ENCODE measurements at regions not wholly inside any gene's neighbourhood (a gene's known extent, or its start where the extent isn't known, plus 50 kb on each side); places are given as distances from the start of the nearest gene placed in this dataset.
"Not testable (repeated sequence)": the region's sequence is repeated elsewhere in the genome, so short reads cannot be mapped to it uniquely, and the experiment has no call there.

DNA sequence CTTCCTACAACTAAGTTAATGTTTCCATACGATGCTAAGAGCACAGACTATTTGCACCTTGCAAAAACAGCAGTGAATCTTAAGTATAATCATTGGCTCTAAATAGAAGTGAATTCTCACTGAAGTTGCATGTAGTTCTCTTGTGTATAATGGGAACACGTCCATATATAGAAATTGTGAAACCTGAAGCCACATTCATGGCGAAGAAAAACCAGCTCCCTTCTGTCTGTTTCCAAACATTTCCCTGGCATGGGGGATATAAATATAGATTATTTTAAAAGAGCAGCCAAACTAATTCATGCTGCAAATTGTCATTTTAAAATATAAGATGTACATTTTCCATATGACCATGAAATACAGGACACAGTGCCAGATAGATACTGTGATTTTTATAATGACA is 71.1 kb downstream of the TRAM1L1 start:
- DNase-seq = no peak

DNA sequence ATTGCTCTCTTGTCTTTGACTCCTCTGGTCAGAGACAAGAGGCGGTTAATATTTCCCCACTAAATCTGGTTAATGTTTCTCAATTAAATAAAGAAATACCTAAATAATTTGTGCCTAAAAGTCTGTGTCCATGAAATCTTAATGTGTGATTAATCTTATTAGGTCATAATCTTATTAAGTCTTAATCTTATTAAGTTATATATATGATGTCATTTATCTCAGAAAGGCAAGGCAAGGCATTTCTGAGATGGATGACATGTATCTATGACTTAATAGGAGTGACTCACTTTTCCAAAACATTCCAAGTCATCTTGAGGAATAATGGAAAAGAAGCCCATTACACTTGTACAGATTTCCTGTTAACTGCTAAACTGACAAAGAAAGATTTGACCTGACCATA is 74.7 kb downstream of the TRAM1L1 start:
- DNase-seq = no peak

DNA sequence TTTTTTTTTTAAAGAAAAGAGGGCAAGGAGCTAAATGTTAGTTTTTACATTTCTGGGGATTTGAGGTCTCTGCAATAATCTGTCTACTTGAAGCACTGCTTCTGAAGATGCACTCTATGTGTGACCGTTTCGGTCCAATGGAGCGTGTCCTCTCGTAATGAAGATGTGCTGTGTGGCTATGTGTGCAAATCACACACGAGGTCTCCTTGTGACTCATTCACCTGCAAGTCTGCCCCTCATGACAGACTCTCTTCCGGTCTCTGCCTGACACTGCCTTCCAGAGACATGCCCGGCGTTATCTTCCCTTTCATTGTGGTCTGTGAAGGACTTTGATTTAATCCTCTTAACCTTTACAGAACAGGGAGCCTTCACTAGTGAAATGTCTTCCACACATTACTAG is 84.3 kb downstream of the TRAM1L1 start:
- DNase-seq = no peak

DNA sequence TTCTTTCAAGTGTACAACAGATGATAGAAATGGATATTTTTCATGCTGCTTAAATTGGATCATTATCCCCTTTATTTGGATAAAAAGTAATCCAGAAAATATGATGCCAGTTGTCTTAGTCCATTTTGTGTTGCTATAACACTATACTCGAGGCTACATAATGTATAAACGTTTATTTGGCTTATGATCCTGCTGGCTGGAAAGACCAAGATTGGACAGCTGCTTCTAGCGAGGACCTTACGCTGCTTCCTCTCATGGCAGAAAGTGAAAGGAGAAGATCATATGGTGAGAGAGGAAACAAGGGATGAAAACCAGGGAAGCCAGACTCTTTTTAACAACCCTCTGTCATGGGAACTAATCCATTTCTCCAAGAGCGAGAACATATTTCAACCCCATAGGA is 102.7 kb downstream of the TRAM1L1 start:
- DNase-seq = no peak

DNA sequence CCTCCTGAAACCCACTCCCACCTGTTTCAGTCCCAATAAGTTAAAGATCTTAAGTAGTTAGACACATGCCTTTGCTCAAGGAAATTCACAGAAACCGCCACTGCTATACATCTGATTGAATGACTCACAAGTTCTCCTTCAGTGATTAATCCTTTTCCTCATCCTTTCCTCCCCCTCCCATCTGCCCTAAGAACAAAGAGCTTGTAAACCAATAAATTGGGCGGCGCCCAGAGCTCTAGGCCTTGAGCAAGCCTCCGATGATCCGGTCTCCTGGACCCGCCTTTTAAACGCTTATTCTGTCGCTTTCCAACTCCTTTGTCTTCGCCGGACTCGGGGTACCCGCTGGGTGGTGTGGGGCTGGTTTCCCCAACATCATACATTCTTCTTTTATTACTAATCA is 104.9 kb downstream of the TRAM1L1 start:
- DNase-seq = not testable (repeated sequence)

DNA sequence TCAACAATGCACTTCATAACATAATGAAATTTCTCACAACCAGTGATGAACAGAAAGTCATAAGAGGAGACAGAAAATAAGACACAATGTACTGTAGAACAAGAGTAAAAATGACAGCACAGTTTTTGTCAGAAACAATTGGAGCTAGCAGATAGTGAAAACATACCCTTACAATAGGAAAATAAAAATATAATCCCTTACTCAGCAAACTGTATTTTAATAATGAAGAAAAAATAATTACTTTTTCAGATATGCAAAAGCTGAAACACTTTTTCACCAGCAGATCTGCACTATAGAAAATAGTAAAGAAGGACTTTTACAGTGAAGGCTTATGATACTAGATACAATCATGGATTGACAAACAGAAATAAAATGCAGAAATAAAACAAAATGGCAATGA is 126.3 kb downstream of the TRAM1L1 start:
- no peak for DNase-seq

DNA sequence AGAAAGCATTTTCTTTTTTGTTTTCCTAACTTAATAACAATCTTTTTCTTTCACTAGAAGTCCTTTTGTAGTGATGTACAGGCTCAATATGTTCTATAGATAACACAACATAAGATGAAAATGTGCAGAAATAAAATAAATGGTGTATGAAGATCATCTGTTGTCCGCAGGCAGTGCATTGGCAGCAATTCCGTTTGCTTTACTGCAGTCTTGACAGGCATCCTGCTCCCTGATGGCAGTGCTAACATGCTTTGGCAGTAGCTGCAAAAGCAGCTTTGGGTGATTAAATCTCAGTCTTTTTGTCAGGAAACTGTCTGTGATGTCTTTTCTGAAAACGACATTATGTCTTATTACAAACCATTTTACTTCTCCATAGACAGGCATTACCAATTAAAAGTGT is 131.4 kb downstream of the TRAM1L1 start:
- DNase-seq = no peak

DNA sequence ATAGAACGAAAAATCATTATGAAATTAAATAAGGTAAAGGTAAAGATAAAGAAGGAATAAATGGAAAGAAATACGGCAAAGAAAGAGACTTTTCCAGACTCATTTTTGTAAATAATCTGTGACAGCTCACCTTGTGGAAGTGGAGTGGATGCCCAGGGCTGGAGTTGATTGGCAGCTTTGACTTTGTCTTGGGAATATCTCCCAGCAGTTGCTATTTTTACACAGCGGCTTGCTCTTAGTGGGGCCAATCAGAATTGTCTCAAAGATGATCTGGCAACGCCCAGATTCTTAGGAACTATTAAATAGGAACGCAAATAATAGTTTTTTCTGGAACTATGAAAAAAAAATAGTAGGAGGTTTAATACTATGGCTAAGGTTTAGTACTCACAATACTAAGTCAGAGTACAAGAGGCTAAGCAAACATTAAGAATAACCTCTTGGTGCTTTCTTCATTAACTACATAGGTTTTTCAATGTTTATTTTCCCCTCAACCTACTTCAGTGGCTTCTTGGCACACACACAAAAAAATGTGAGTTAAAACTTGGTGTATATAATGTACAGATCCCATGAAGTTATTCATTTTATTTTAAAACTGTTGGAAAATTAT is 132.7 kb downstream of the TRAM1L1 start:
- DNase-seq = no peak

DNA sequence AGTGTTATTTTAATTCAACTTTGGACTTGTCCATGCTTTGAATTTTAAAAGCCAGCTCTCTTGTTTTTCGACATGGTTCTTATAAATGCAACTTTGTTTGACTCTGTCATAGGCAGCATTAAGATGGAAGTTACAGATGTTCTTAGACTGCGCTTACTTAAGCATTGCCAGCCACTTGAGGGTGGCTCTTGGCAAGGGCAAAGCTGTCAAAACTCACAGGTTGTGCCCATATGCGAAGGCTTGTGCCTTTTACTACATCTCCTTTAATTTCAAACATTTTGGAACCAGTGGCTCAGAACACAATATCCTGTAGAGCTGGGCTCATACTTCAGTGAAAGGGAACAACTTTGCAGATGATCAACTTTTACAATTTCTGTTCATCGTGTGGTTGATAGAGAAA is 135.5 kb downstream of the TRAM1L1 start:
- no peak for DNase-seq

DNA sequence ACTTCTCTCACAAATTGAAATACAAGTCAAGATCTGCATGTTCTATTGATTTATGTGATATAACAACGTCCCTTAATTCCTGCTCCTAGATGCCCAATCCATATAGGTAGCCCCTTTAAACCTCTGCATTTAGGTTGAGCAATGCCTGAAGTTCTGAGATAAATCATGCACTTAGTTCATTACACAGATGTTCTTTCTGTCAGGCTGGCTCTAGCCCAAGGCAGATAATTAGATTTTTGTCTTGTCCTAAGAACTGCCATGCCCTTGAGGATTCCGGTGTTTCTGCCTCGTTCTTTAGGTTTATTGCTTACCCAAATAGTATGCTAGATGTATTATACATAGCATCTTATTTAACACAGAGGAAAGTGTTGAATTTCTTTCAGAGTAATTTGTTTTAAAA is 143.1 kb downstream of the TRAM1L1 start:
- DNase-seq = no peak

DNA sequence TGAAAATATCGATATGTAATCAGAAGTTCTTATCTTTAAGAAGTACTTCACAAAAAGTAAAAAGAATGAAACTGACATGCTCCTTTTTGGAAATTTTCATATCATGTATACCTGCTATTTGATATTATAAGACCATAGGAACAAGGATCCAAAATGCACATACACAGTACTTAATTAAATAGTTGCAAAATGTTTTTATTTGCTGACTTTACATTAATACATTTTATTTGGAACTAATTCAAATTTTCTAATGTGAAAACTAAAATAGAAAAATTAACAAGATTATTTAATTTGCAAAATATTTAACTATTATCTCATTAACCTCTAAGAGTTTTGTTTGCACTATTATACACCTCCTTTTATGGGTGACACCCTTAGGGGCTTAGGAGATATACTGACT is 155.0 kb downstream of the TRAM1L1 start:
- DNase-seq = no peak

DNA sequence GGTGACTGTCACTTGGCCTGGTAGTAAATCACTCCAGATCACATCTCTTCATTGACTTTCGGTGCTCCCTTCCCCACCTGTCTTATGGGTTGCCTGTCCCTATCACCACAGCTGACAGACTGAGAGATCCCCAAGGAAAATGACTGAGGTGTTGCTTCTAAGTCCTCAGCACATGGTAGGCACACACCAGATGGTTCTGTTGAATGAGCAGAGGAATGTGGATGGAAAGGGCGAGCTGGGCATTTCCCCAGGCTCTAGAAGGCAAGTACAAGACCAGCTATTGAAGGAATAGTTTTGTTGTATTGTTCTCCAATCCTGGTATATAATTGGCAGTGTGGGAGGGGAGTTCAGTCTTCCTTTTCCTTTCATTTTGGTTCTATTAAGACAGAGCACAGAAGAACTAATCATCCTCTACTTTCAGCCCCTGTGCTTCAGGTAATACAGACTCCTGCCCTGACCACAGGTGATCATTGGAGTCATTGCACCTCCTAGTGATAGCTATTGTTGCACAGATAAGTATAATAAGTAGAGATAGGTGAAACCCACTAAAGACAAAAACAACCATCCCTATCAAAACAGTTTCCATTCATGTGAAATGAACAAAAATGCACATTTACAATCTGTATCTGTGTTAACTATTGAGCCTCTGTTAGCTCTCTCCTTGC is 158.6 kb downstream of the TRAM1L1 start:
- peak; percentile 11 for DNase-seq

DNA sequence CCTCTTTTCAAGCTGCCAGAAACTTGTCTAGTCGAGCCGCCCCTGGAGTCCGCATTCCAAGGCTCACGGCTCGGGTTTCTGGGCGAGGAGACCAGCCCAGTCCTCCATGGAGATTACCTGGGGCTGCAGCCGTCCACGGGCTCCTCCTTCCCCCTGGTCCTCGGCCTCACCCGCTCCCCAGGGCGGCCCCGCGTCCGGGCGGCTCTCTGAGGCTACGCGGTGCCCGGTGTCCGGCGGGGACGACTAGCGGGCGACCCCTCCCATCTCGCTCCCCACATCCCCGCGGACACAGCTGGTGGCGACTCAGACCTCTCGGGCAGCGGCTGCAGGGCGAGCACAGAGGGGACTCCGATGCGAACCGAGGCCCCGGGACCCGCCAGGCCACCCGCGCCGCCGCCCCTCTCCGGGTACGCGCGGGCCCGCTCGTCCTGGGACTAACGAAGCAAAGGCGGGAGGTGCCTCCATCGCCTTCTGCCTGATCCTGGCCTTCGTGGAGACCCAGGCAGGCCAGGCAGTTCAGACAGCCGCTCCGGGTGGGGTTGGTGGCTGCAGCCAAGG is 159.4 kb downstream of the TRAM1L1 start:
- peak; percentile 42 for DNase-seq

DNA sequence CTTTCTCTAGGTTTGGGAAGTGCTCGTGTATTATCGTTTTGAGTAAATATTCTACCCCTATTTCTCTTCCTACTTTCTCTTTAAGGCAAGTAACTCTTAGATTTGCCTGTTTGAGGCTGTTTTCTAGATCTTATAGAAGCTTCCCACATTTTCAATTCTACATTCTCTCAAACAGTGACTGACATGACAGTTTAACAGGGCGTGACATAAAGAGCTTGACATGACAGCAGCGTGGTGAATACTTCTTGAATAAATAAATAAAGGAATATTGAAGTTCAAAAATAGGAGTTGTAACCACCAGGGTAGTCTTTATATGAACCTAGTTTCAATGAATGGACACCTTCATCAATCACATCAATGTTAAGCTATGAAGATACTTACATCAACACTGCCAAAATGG is 162.0 kb downstream of the TRAM1L1 start:
- DNase-seq = no peak

DNA sequence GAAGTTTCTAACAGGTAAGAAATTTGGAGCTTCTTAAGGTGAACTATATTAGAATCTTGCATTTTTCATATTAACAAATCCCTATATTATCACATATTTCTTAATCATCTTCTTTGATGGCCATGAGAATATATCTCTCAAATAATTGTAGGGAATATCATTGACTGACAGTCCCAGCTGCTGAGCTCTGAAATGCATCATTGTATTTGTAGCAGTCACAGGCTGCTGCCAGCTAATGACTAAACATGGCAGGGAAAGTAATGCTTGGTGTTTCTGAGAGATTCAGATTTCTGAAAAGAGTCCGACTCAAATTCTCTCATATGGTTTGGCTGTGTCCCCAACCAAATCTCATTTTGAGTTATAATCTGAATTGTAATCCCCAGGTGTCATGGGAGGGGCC is 171.9 kb downstream of the TRAM1L1 start:
- no peak for DNase-seq

DNA sequence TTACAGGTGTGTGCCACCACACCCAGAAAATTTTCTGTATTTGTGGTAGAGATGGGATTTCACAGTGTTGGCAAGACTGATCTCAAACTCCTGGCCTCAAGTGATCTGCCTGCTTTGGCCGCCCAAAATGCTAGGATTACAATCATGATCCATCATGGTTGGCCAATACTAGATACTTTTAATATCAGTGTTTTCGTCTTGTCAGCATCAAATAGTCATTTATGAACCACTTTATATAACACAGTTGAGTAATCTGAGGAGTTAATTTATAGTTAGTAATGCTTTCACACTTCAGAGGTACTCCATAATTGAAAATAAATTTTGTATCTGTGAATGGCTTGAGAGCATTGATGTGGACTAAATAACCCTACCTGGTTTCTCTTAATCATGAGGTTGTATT is 178.6 kb downstream of the TRAM1L1 start:
- DNase-seq = no peak

DNA sequence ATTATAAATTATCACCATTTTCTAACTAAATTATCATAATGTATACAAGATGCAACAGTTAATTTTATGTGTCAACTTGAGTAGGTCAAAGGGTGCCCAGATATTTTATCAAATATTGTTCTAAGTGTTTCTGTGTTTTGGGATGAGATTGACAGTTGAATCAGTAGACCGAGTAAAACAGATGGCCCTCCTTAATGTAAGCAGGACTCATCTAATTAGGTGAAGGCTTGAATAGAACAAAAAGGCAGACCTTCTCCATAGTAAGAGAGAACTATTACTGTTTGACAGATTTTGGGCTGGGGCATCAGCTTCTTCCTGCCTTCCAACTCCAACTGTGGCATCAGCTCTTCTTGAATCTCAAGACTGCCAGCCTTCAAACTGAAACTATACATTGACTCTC is 185.8 kb downstream of the TRAM1L1 start:
- DNase-seq = no peak

DNA sequence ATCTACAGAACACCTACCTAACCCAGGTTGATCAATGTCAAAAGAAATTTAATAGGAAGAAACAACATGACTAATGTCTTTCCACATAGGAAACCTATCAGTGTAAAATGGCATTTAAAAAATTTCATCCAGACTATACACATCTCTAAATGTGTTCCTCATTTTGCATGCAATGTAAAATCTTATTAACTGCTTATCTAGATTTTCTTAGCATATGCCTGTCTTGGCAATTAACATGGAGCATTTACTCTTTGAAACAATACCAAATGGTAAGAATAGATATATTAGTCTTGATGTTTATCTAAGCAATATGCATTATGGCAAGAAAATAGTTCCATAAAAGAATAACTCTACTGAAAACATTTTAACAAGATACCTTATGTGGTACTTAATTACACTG is 199.8 kb downstream of the TRAM1L1 start:
- DNase-seq = no peak

DNA sequence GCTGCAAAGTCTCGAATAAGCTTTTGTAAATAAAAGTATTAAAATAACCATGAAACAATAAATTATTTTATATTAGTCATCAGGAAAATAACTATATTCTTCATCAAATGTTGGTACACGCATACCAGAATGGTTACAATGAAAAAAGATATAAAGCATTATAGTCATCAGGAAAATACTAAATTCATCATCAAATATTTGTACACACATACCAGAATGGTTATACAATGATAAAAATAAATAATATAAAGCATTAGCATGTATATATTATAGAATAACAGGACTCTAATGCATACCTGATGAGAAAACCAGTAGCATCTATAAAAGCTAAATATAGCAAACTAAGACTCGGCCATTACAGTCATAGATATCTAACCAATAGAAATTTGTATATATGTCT is 202.9 kb downstream of the TRAM1L1 start:
- no peak for DNase-seq

DNA sequence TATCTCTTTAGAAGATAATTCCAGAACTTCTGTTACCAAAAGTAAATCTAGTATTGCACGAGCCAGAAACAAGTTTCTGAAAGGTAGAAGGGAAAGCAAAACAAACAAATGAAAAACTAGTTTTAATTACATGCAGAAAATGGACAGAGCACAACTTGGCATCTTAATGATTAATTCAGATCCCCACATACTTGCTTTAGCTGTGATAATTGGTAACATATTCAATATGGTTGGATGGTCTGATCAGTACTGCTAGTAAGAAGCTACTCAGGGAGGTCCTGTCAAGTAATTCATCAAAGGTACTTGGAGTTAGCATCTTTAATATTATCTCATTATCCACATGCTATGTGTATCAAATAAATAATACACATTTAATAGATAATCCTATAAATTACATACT is 204.3 kb downstream of the TRAM1L1 start:
- peak; percentile 8 for DNase-seq

DNA sequence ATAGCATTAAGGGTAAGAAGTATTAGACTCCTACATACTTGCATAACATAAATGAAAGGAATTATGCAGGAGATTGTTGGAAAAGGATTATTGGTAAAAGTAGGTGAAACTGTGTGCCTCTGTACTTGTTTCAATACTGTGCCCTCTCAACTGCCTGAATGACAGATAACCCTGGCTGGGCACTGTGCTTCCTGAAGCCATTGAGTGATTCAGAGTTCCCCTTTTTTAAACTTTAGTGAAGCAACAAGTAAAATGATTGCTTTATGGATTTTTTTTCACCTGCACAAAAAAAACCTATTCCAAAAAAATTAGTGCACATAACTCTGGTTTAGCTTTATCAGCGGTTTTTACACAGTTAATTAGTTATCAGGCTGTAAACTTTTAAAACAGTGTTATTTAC is 204.8 kb downstream of the TRAM1L1 start:
- no peak for DNase-seq

DNA sequence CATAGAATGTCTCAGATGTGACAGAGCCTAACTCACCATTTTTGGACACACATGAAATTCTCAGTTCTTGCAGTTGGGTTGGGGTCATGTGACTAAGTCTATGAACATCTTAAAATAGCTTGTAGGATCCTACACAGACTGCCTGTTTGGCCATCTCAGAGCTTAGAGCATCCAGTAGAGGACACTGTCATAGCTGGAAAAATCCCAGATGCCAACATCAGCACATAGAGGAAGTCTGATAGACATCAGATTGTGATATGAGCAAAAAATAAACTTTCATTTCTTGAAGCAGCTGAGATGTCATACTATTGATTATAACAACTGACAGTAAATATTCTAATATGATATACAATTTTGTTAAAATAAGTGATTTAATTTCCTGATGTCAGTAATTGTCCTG is 207.1 kb downstream of the TRAM1L1 start:
- no peak for DNase-seq

DNA sequence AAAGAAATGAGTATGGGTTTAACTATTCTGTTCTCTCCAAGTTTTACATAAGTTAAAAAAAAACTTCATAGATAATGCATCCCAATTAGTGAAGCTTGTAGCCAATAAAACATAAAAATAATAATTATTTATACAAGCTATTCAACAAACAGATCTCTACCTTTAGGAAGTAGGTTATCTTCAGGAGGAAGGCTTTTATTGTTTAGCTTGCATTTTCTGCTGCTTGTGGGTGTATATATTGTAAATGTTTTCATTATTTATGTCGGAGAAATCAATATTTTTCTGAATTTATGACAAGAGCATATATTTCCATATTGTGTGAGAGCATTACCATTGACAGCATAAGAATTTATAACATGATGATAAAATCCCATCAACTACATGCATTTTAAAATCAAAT is 208.3 kb downstream of the TRAM1L1 start:
- no peak for DNase-seq

DNA sequence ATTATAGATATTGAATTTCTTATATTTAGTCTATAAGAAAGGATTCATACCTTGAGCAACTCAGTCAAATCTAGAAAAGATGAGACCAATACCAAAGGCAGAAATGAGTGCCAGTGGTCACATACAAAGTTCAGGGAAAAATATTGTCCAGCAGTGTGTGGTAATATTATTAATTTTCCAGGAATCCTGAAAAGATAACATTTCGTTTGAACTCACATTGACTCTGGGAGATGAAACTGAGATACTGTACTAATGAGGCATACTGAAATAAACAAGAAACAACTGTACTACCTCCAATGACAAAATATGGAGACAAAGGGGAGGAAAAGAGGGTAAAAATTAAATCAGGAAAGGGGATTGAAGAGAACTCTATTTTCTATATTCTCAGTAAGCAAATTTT is 212.4 kb downstream of the TRAM1L1 start:
- no peak for DNase-seq

All from renal pelvis (tissue), 1 donor.